Chondrocyte (in vitro differentiated cells): ENCODE measurements at regions not wholly inside any gene's neighbourhood (a gene's known extent, or its start where the extent isn't known, plus 50 kb on each side); places are given as distances from the start of the nearest gene placed in this dataset.

Source experiments
- DNase-seq: peaks from one replicate; pipeline ENCODE4 v3.0.0; 2021; ENCODE audit warnings: mixed read lengths, low spot score
- H3K27ac Mint-ChIP-seq: one replicate; pipeline ENCODE4 v1.8.0; 2021; ENCODE audit warnings: mild to moderate bottlenecking, moderate library complexity, mixed read lengths; ENCODE audit not compliant: unreplicated experiment
- H3K27me3 Mint-ChIP-seq: 2 replicates; pipeline ENCODE4 v1.8.0; 2021; ENCODE audit warnings: low read depth, mixed read lengths
- H3K36me3 Mint-ChIP-seq: 2 replicates; pipeline ENCODE4 v1.8.0; 2021; ENCODE audit warnings: low read depth, mixed read lengths
- H3K4me1 Mint-ChIP-seq: 2 replicates; pipeline ENCODE4 v1.8.0; 2021; ENCODE audit warnings: low read depth, mild to moderate bottlenecking, mixed read lengths
- H3K4me3 Mint-ChIP-seq: one replicate; pipeline ENCODE4 v1.8.0; 2021; ENCODE audit warnings: mild to moderate bottlenecking, moderate library complexity, mixed read lengths; ENCODE audit not compliant: unreplicated experiment
- H3K9me3 Mint-ChIP-seq: 2 replicates; pipeline ENCODE4 v1.8.0; 2021; ENCODE audit warnings: low read depth, mixed read lengths
- TF ChIP-seq, protein P1 (sequence below): fragments of 200-600 bp; sonication (generic); IDR thresholded peaks from 2 replicates; pipeline ENCODE4 v1.5.0; 2021; ENCODE audit warnings: antibody characterized with exemption, mild to moderate bottlenecking, moderate library complexity

GRCh38 chr22:49437956-49438355 is 389.7 kb downstream of the BRD1 start:
- H3K4me3 Mint-ChIP-seq, result no peak overlapping the region
- peaks cover 10% of the 10 kb centered on the region for H3K9me3 Mint-ChIP-seq
- peaks cover 7% of the 10 kb centered on the region for H3K27me3 Mint-ChIP-seq
- no peak for DNase-seq
- H3K36me3 Mint-ChIP-seq, result no peaks in the 10 kb centered on the region
- TF ChIP-seq, protein P1, sequence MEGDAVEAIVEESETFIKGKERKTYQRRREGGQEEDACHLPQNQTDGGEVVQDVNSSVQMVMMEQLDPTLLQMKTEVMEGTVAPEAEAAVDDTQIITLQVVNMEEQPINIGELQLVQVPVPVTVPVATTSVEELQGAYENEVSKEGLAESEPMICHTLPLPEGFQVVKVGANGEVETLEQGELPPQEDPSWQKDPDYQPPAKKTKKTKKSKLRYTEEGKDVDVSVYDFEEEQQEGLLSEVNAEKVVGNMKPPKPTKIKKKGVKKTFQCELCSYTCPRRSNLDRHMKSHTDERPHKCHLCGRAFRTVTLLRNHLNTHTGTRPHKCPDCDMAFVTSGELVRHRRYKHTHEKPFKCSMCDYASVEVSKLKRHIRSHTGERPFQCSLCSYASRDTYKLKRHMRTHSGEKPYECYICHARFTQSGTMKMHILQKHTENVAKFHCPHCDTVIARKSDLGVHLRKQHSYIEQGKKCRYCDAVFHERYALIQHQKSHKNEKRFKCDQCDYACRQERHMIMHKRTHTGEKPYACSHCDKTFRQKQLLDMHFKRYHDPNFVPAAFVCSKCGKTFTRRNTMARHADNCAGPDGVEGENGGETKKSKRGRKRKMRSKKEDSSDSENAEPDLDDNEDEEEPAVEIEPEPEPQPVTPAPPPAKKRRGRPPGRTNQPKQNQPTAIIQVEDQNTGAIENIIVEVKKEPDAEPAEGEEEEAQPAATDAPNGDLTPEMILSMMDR, result no peak
- no peak overlapping the region for H3K27ac Mint-ChIP-seq
- no peaks in the 10 kb centered on the region for H3K4me1 Mint-ChIP-seq

- H3K27ac Mint-ChIP-seq, result no peak overlapping the region
- no peak overlapping the region for H3K4me3 Mint-ChIP-seq
Measured at GRCh38 chr22:49437356-49437755, 390.3 kb downstream of the BRD1 start.

GRCh38 chr22:49436056-49436455 is 391.6 kb downstream of the BRD1 start:
- no peaks in the 10 kb centered on the region for H3K4me1 Mint-ChIP-seq
- no peaks in the 10 kb centered on the region for H3K36me3 Mint-ChIP-seq
- no peak overlapping the region for H3K27ac Mint-ChIP-seq
- H3K27me3 Mint-ChIP-seq, result peaks cover 9% of the 10 kb centered on the region
- no peak overlapping the region for H3K4me3 Mint-ChIP-seq
- H3K9me3 Mint-ChIP-seq, result peaks cover 7% of the 10 kb centered on the region
- DNase-seq, result no peak
- TF ChIP-seq, protein P1, result no peak

More at GRCh38 chr22:49437356-49437755, 390.3 kb downstream of the BRD1 start:
- no peak for DNase-seq
- Mint-ChIP-seq H3K4me1 (no peaks in the 10 kb centered on the region), H3K9me3 (peaks cover 10% of the 10 kb centered on the region), H3K27me3 (peaks cover 7% of the 10 kb centered on the region), H3K36me3 (no peaks in the 10 kb centered on the region)
- TF ChIP-seq, protein P1, result no peak

DNA sequence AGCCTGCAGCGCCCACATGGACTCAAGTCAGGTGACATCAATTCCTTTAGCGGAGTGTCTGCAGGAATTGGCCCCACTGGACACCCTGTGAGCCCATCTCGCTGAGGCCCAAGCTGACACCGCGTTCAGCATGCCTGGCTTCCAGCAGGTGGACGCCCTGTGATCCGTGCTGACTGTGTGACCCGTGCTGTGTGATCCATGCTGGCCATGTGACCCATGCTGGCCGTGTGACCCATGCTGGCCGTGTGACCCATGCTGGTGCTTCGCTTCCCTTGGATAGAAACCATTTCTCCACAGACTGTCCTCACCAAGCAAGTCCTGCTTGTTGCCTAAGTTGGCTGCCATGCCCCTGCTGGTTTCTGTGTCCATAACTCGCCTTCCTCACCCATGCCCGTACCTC is 392.1 kb downstream of the BRD1 start:
- no peak for DNase-seq
- Mint-ChIP-seq H3K27ac (no peak overlapping the region), H3K27me3 (peaks cover 8% of the 10 kb centered on the region), H3K4me3 (no peak overlapping the region), H3K9me3 (peaks cover 6% of the 10 kb centered on the region), H3K4me1 (no peaks in the 10 kb centered on the region), H3K36me3 (no peaks in the 10 kb centered on the region)
- TF ChIP-seq, protein P1, result no peak

- H3K27me3 Mint-ChIP-seq, result peaks cover 10% of the 10 kb centered on the region
- H3K4me1 Mint-ChIP-seq, result no peaks in the 10 kb centered on the region
- H3K27ac Mint-ChIP-seq, result no peak overlapping the region
- H3K4me3 Mint-ChIP-seq, result no peak overlapping the region
- no peak for DNase-seq
- TF ChIP-seq, protein P1, result peak; percentile 24
- peaks cover 2% of the 10 kb centered on the region for H3K9me3 Mint-ChIP-seq
- H3K36me3 Mint-ChIP-seq, result no peaks in the 10 kb centered on the region
Measured at GRCh38 chr22:49433717-49434611, 393.7 kb downstream of the BRD1 start.
